ENCODE measurements at regions not wholly inside any gene's neighbourhood (a gene's known extent, or its start where the extent isn't known, plus 50 kb on each side); places are given as distances from the start of the nearest gene placed in this dataset.

- H3K27ac ChIP-seq = no peak overlapping the region
- ATAC-seq = no peak
- intact Hi-C loops (cut with DNase I) = no loop called here
- 46% methylated on average over 2 of the region's 3 CpGs; no CpG with 5 or more reads in 1 of the 2 donors for WGBS, 2 donors
- no peaks in the 10 kb centered on the region for H3K36me3 ChIP-seq (replicated peaks in 1 of 2; ENCODE audit: insufficient read depth in 1 of 2, low read depth in 2 of 2)
- DNase-seq = no peak
- TF ChIP-seq CTCF (IDR thresholded peaks at IDR 0.05) = no peak
- no peaks in the 10 kb centered on the region for H3K9me3 ChIP-seq
- no peak overlapping the region for H3K4me3 ChIP-seq
- H3K4me1 ChIP-seq = no peaks in the 10 kb centered on the region
- H3K27me3 ChIP-seq = no peaks in the 10 kb centered on the region
Measured at GRCh38 chr17:6233856-6234255, 163.7 kb downstream of the WSCD1 start.

GRCh38 chr17:6233339-6233738, 163.2 kb downstream of the WSCD1 start:
- Histone ChIP-seq H3K27me3 (no peaks in the 10 kb centered on the region), H3K4me1 (no peaks in the 10 kb centered on the region), H3K36me3 (replicated peaks in 1 of 2; ENCODE audit: insufficient read depth in 1 of 2, low read depth in 2 of 2) (no peaks in the 10 kb centered on the region), H3K9me3 (no peaks in the 10 kb centered on the region), H3K4me3 (no peak overlapping the region), H3K27ac (no peak overlapping the region)
- DNase-seq = no peak
- intact Hi-C loops (cut with DNase I) = no loop called here
- TF ChIP-seq CTCF (IDR thresholded peaks at IDR 0.05) (no peak), POLR2A (IDR thresholded peaks at IDR 0.05) (no peak)
- 78 to 91% methylated on average over 4 of the region's 4 CpGs for WGBS, 2 donors
- no peak for ATAC-seq

GRCh38 chr17:6232732-6233101, 162.5 kb downstream of the WSCD1 start:
- intact Hi-C loops (cut with DNase I) = no loop called here
- Histone ChIP-seq H3K27ac (no peak overlapping the region), H3K9me3 (no peaks in the 10 kb centered on the region), H3K27me3 (no peaks in the 10 kb centered on the region), H3K4me1 (no peaks in the 10 kb centered on the region), H3K36me3 (replicated peaks in 1 of 2; ENCODE audit: insufficient read depth in 1 of 2, low read depth in 2 of 2) (no peaks in the 10 kb centered on the region), H3K4me3 (no peak overlapping the region)
- ATAC-seq (no peak), DNase-seq (no peak)
- no peak for TF ChIP-seq POLR2A (IDR thresholded peaks at IDR 0.05)
- no peak for TF ChIP-seq CTCF (IDR thresholded peaks at IDR 0.05)
- WGBS, 2 donors = 69% methylated on average over 12 of the region's 12 CpGs

GRCh38 chr17:6231886-6232731, 161.9 kb downstream of the WSCD1 start:
- Histone ChIP-seq H3K27me3 (no peaks in the 10 kb centered on the region), H3K4me1 (no peaks in the 10 kb centered on the region), H3K9me3 (no peaks in the 10 kb centered on the region), H3K27ac (no peak overlapping the region), H3K36me3 (replicated peaks in 1 of 2; ENCODE audit: insufficient read depth in 1 of 2, low read depth in 2 of 2) (no peaks in the 10 kb centered on the region), H3K4me3 (no peak overlapping the region)
- TF ChIP-seq CTCF (IDR thresholded peaks at IDR 0.05) (no peak), POLR2A (IDR thresholded peaks at IDR 0.05) (no peak)
- no peak for DNase-seq
- intact Hi-C loops (cut with DNase I) = no loop called here
- no peak for ATAC-seq
- WGBS, 2 donors = 49 to 52% methylated on average over 20 to 21 of the region's 21 CpGs

- intact Hi-C loops (cut with DNase I) = no loop called here
- H3K36me3 ChIP-seq (replicated peaks in 1 of 2; ENCODE audit: insufficient read depth in 1 of 2, low read depth in 2 of 2) = no peaks in the 10 kb centered on the region
- no peak overlapping the region for H3K4me3 ChIP-seq
- DNase-seq (no peak), ATAC-seq (no peak)
- H3K4me1 ChIP-seq = no peaks in the 10 kb centered on the region
- TF ChIP-seq POLR2A (IDR thresholded peaks at IDR 0.05) = no peak
- TF ChIP-seq CTCF (IDR thresholded peaks at IDR 0.05) = no peak
- no peaks in the 10 kb centered on the region for H3K9me3 ChIP-seq
- H3K27me3 ChIP-seq = no peaks in the 10 kb centered on the region
- H3K27ac ChIP-seq = no peak overlapping the region
- WGBS, 2 donors = 68 to 76% methylated on average over 8 of the region's 8 CpGs
Measured at GRCh38 chr17:6231465-6231864, 161.3 kb downstream of the WSCD1 start.

Measured in body of pancreas (tissue), 4 donors.